Left ventricle myocardium inferior (tissue), 1 donor: ENCODE measurements at regions not wholly inside any gene's neighbourhood (a gene's known extent, or its start where the extent isn't known, plus 50 kb on each side); places are given as distances from the start of the nearest gene placed in this dataset.

Experiments
- DNase-seq: peaks from one replicate; pipeline ENCODE4 v3.0.0-alpha.2; 2020
- H3K27ac ChIP-seq: fragments of 200-600 bp; replicated peaks from 2 replicates; pipeline ENCODE4 v1.8.0; 2021
- H3K27me3 ChIP-seq: fragments of 200-600 bp; 2 replicates; pipeline ENCODE4 v1.8.0; 2021; ENCODE audit warnings: low read depth
- H3K36me3 ChIP-seq: fragments of 200-600 bp; 2 replicates; pipeline ENCODE4 v1.8.0; 2021
- H3K4me1 ChIP-seq: fragments of 200-600 bp; 2 replicates; pipeline ENCODE4 v1.8.0; 2021
- H3K4me3 ChIP-seq: fragments of 200-600 bp; 2 replicates; pipeline ENCODE4 v1.8.0; 2021; ENCODE audit warnings: mild to moderate bottlenecking, moderate library complexity
- H3K9me3 ChIP-seq: fragments of 200-600 bp; replicated peaks from 2 replicates; pipeline ENCODE4 v1.8.0; 2021
- intact Hi-C: fragments of 100-400 bp; cut with micrococcal nuclease; formaldehyde crosslinking; loops from one replicate; pipeline ENCODE4 v1.11.0; 2022
- TF ChIP-seq, protein P1 (sequence below): fragments of 200-600 bp; IDR thresholded peaks from 2 replicates; pipeline ENCODE4 v1.8.0; 2021; ENCODE audit warnings: antibody characterized with exemption, mild to moderate bottlenecking, borderline replicate concordance
- donor health status: DM: no; HTN: yes; CAD: no; lungs with severe emphysema.

- Histone ChIP-seq H3K4me3 (no peak overlapping the region), H3K27ac (no peak overlapping the region), H3K27me3 (no peaks in the 10 kb centered on the region), H3K9me3 (peaks cover 8% of the 10 kb centered on the region), H3K36me3 (no peaks in the 10 kb centered on the region), H3K4me1 (no peaks in the 10 kb centered on the region)
- intact Hi-C loops = no loop called here
- DNase-seq = no peak
- TF ChIP-seq, protein P1, sequence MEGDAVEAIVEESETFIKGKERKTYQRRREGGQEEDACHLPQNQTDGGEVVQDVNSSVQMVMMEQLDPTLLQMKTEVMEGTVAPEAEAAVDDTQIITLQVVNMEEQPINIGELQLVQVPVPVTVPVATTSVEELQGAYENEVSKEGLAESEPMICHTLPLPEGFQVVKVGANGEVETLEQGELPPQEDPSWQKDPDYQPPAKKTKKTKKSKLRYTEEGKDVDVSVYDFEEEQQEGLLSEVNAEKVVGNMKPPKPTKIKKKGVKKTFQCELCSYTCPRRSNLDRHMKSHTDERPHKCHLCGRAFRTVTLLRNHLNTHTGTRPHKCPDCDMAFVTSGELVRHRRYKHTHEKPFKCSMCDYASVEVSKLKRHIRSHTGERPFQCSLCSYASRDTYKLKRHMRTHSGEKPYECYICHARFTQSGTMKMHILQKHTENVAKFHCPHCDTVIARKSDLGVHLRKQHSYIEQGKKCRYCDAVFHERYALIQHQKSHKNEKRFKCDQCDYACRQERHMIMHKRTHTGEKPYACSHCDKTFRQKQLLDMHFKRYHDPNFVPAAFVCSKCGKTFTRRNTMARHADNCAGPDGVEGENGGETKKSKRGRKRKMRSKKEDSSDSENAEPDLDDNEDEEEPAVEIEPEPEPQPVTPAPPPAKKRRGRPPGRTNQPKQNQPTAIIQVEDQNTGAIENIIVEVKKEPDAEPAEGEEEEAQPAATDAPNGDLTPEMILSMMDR = no peak
Measured at GRCh38 chr10:83432261-83433045, 706.9 kb upstream of the GHITM start.

DNA sequence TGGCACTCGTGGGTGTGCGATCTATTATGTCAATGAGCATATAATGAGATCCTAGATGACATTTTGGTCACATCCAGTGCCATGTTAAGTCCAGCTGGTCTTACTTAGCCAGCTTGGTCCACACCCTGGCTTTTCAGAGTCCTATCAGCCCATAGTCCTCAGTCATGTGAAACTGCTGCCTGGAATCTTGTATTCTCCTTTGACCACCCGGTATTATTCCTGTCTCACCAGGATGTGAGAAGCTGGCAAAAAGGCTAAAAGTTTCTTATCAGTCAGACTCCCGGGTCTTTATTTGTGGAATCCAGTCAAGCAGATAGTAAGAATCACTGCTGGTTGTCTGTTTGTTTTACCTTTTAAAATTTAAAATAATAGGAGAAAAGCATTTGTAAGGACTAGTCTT lies 705.6 kb upstream of the GHITM start:
- intact Hi-C loops = no loop called here
- no peak overlapping the region for H3K4me3 ChIP-seq
- H3K4me1 ChIP-seq = no peaks in the 10 kb centered on the region
- H3K36me3 ChIP-seq = no peaks in the 10 kb centered on the region
- TF ChIP-seq, protein P1 = no peak
- no peaks in the 10 kb centered on the region for H3K27me3 ChIP-seq
- peaks cover 8% of the 10 kb centered on the region for H3K9me3 ChIP-seq
- no peak for DNase-seq
- H3K27ac ChIP-seq = no peak overlapping the region

DNA sequence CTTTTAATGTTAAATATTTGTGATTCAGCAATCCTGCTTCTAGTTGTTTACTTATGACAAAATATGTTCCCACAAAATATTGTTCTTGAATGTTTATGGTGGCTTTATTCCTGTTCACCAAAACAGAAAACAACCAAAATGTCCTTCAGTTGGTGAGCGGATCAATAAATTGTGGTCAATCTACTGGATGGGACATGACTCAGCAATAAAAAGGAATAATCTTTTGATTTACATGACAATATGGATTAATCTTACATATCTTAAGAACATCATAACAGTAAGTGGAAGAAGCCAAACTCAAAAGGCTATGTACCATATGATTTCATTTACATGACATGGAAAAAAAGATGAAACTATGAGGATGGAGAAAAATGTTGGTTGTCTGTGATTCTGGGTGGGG lies 691.3 kb upstream of the GHITM start:
- Histone ChIP-seq H3K4me3 (no peak overlapping the region), H3K4me1 (no peaks in the 10 kb centered on the region), H3K36me3 (no peaks in the 10 kb centered on the region), H3K9me3 (no peaks in the 10 kb centered on the region), H3K27ac (no peak overlapping the region), H3K27me3 (no peaks in the 10 kb centered on the region)
- TF ChIP-seq, protein P1 = no peak
- intact Hi-C loops = no loop called here
- DNase-seq = no peak

GRCh38 chr10:83458611-83459010 lies 680.7 kb upstream of the GHITM start:
- peaks cover 7% of the 10 kb centered on the region for H3K9me3 ChIP-seq
- no peak overlapping the region for H3K4me3 ChIP-seq
- no peaks in the 10 kb centered on the region for H3K4me1 ChIP-seq
- DNase-seq = no peak
- TF ChIP-seq, protein P1 = no peak
- no peaks in the 10 kb centered on the region for H3K36me3 ChIP-seq
- no peak overlapping the region for H3K27ac ChIP-seq
- H3K27me3 ChIP-seq = no peaks in the 10 kb centered on the region
- intact Hi-C loops = no loop called here

- Histone ChIP-seq H3K4me3 (no peak overlapping the region), H3K36me3 (no peaks in the 10 kb centered on the region), H3K9me3 (peaks cover 7% of the 10 kb centered on the region), H3K4me1 (no peaks in the 10 kb centered on the region), H3K27me3 (no peaks in the 10 kb centered on the region), H3K27ac (no peak overlapping the region)
- TF ChIP-seq, protein P1 = no peak
- intact Hi-C loops = no loop called here
- DNase-seq = no peak
Measured at GRCh38 chr10:83459124-83459523, 680.2 kb upstream of the GHITM start.
